ENCODE measurements at regions not wholly inside any gene's neighbourhood (a gene's known extent, or its start where the extent isn't known, plus 50 kb on each side); places are given as distances from the start of the nearest gene placed in this dataset.

DNA sequence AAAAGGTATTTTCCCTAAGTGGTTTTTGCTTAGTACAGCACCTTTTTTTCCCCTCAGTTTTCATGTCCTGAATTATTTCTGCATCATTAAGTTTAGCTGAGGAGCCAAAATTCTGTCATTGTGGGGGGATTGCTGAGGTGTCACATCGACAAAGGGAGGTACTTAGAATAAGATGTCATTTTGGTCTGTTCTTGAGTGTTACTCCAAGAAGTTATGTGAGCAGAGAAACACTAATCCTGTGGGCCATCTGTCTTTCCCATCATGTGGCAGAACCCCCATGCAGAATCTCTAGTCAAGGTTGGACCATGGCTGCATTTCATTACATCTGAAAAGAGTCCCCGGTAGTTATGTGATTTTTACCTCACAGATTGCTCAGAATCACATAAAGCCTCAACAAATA lies 167.8 kb upstream of the CENPW start:
- H3K4me3 ChIP-seq (ENCODE audit: low read depth, low read length, poor library complexity, severe bottlenecking) = no peak overlapping the region
- H3K9me3 ChIP-seq (ENCODE audit: low read length) = no peaks in the 10 kb centered on the region
- H3K9ac ChIP-seq (ENCODE audit: low read length) = no peak overlapping the region
- H2AFZ ChIP-seq (ENCODE audit: low read length) = no peak overlapping the region
- H3K36me3 ChIP-seq (ENCODE audit: insufficient read depth, low read length) = no peaks in the 10 kb centered on the region
- H3K79me2 ChIP-seq (ENCODE audit: insufficient read depth, low read length) = no peaks in the 10 kb centered on the region
- no peaks in the 10 kb centered on the region for H3K9me2 ChIP-seq (ENCODE audit: low read depth, low read length)
- no peaks in the 10 kb centered on the region for H3F3A ChIP-seq (ENCODE audit: insufficient read depth, low read length)
- no peaks in the 10 kb centered on the region for H3K4me1 ChIP-seq (ENCODE audit: insufficient read depth, low read length, severe bottlenecking)
- H3K4me2 ChIP-seq (ENCODE audit: low read length) = no peak overlapping the region
- no peaks in the 10 kb centered on the region for H4K20me1 ChIP-seq (ENCODE audit: insufficient read depth, low read length)
- TF ChIP-seq, protein P1, sequence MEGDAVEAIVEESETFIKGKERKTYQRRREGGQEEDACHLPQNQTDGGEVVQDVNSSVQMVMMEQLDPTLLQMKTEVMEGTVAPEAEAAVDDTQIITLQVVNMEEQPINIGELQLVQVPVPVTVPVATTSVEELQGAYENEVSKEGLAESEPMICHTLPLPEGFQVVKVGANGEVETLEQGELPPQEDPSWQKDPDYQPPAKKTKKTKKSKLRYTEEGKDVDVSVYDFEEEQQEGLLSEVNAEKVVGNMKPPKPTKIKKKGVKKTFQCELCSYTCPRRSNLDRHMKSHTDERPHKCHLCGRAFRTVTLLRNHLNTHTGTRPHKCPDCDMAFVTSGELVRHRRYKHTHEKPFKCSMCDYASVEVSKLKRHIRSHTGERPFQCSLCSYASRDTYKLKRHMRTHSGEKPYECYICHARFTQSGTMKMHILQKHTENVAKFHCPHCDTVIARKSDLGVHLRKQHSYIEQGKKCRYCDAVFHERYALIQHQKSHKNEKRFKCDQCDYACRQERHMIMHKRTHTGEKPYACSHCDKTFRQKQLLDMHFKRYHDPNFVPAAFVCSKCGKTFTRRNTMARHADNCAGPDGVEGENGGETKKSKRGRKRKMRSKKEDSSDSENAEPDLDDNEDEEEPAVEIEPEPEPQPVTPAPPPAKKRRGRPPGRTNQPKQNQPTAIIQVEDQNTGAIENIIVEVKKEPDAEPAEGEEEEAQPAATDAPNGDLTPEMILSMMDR (IDR thresholded peaks at IDR 0.05; ENCODE audit: low read length) = no peak
- no peak for TF ChIP-seq EZH2 (IDR thresholded peaks at IDR 0.05; ENCODE audit: borderline replicate concordance, low read length)
- H3K27me3 ChIP-seq (ENCODE audit: insufficient read depth, low read length) = no peaks in the 10 kb centered on the region
- no peak overlapping the region for H3K27ac ChIP-seq (ENCODE audit: low read depth, low read length, poor library complexity, severe bottlenecking)

DNA sequence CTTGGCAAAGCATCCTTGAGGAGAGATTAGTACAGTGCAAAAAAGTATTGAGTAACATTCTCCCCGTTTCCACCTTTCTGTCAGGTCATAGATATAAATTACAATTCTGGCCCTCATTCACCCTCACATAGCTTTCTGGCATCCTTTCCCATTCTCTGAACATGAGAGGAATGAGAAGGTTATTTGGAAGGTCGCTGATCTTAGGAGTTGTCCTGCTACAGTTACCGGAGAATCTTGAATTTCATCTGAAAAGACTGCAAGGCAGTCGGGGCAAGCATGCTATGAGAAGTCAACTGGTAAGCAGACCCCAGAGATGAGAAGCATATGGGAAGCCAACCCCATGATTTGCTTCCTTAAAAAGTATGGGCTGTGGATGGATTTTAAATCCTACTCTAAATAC lies 166.7 kb upstream of the CENPW start:
- TF ChIP-seq EZH2 (IDR thresholded peaks at IDR 0.05; ENCODE audit: borderline replicate concordance, low read length) = no peak
- TF ChIP-seq, protein P1 (IDR thresholded peaks at IDR 0.05; ENCODE audit: low read length) = no peak
- Histone ChIP-seq H3K4me1 (ENCODE audit: insufficient read depth, low read length, severe bottlenecking) (no peaks in the 10 kb centered on the region), H3K27ac (ENCODE audit: low read depth, low read length, poor library complexity, severe bottlenecking) (no peak overlapping the region), H3K79me2 (ENCODE audit: insufficient read depth, low read length) (no peaks in the 10 kb centered on the region), H3K9ac (ENCODE audit: low read length) (no peak overlapping the region), H3K36me3 (ENCODE audit: insufficient read depth, low read length) (no peaks in the 10 kb centered on the region), H3K4me2 (ENCODE audit: low read length) (no peak overlapping the region), H3F3A (ENCODE audit: insufficient read depth, low read length) (no peaks in the 10 kb centered on the region), H4K20me1 (ENCODE audit: insufficient read depth, low read length) (no peaks in the 10 kb centered on the region), H3K4me3 (ENCODE audit: low read depth, low read length, poor library complexity, severe bottlenecking) (no peak overlapping the region), H3K27me3 (ENCODE audit: insufficient read depth, low read length) (no peaks in the 10 kb centered on the region), H2AFZ (ENCODE audit: low read length) (no peak overlapping the region), H3K9me2 (ENCODE audit: low read depth, low read length) (no peaks in the 10 kb centered on the region), H3K9me3 (ENCODE audit: low read length) (no peaks in the 10 kb centered on the region)

DNA sequence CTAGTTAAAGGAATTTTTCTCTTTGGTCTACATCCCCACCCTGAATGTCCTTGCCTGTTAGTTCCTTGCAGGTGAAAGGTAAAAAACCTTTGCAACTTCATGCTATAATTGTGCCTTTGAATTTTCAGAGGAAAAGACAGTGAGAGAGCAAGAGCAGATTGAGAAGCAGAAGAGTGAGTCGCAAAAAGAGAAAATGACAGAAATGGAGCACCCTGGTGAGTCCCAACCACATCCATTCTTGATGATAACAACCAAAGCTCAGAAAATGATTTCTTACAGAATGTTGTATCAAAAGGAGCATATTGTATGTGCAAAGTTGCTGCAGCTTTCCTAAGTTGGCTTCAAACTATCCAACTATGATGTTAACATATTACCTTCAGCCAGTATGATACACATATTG lies 165.2 kb upstream of the CENPW start:
- H3F3A ChIP-seq (ENCODE audit: insufficient read depth, low read length) = no peaks in the 10 kb centered on the region
- H3K9ac ChIP-seq (ENCODE audit: low read length) = no peak overlapping the region
- no peaks in the 10 kb centered on the region for H3K9me3 ChIP-seq (ENCODE audit: low read length)
- TF ChIP-seq EZH2 (IDR thresholded peaks at IDR 0.05; ENCODE audit: borderline replicate concordance, low read length) = no peak
- TF ChIP-seq, protein P1 (IDR thresholded peaks at IDR 0.05; ENCODE audit: low read length) = no peak
- no peaks in the 10 kb centered on the region for H3K4me1 ChIP-seq (ENCODE audit: insufficient read depth, low read length, severe bottlenecking)
- H3K4me3 ChIP-seq (ENCODE audit: low read depth, low read length, poor library complexity, severe bottlenecking) = no peak overlapping the region
- no peaks in the 10 kb centered on the region for H3K27me3 ChIP-seq (ENCODE audit: insufficient read depth, low read length)
- H2AFZ ChIP-seq (ENCODE audit: low read length) = no peak overlapping the region
- H3K79me2 ChIP-seq (ENCODE audit: insufficient read depth, low read length) = no peaks in the 10 kb centered on the region
- no peaks in the 10 kb centered on the region for H3K9me2 ChIP-seq (ENCODE audit: low read depth, low read length)
- no peak overlapping the region for H3K27ac ChIP-seq (ENCODE audit: low read depth, low read length, poor library complexity, severe bottlenecking)
- no peaks in the 10 kb centered on the region for H3K36me3 ChIP-seq (ENCODE audit: insufficient read depth, low read length)
- H4K20me1 ChIP-seq (ENCODE audit: insufficient read depth, low read length) = no peaks in the 10 kb centered on the region
- H3K4me2 ChIP-seq (ENCODE audit: low read length) = no peak overlapping the region

Data from OCI-LY1 (cell line).